GM12892 (cell line): ENCODE measurements at regions not wholly inside any gene's neighbourhood (a gene's known extent, or its start where the extent isn't known, plus 50 kb on each side); places are given as distances from the start of the nearest gene placed in this dataset.

Experiments
- DNase-seq: peaks from one replicate; pipeline ENCODE4 v3.0.0; 2011; ENCODE audit not compliant: insufficient read length
- FAIRE-seq: peaks from 2 replicates; lab custom pipeline; 2011; peaks lifted over from hg19 to GRCh38; lab: Jason Lieb, UNC
- POLR2A ChIP-seq: IDR thresholded peaks from 2 replicates; pipeline ENCODE4 v1.6.1; 2011; ENCODE audit warnings: low read depth, low read length, control low read depth
- POLR2AphosphoS5 ChIP-seq: IDR thresholded peaks from 2 replicates; pipeline ENCODE4 v1.6.1; 2011; ENCODE audit warnings: low read depth, low read length, control low read depth
- TAF1 ChIP-seq: IDR thresholded peaks from 2 replicates; pipeline ENCODE4 v1.6.1; 2011; ENCODE audit warnings: low read depth, mild to moderate bottlenecking, control low read depth, low read length, borderline replicate concordance

GRCh38 chr2:156787517-156787916 is 351.3 kb downstream of the GPD2 start:
- no peak for TF ChIP-seq TAF1
- TF ChIP-seq POLR2A = no peak
- TF ChIP-seq POLR2AphosphoS5 = no peak
- DNase-seq (no peak), FAIRE-seq (no peak)

DNA sequence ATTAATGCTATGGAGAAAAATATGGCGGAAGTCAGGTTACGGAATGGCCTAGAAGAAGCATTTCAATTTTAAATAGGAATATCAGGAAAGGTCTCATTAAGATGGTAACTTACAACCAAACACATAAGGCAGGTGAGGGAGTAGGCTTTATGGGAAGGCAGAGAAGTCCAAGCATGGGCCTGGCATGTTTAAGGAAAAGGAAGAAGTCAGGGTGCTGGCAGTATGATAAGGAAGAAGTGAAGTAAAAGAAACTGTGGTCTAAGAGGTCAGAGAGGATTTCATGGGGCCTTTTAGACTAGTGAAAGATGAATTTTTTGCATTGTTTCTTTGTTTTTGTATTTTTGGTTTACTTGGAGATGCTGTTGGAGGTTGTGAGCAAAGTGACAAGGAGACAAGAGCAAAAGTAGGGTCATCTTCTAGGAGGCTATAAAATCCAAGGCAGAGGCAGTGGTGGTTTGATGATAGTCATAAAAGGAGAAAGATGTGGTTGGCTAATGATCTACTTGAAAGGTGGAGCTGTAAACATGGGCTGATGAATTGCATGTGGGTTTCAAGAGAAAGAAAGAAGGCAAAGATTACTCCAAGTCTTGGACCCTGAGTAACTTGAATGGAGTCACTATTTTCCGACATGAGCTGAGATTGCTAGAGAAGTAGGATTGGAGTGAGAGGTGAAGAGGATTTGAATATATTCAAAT is 354.3 kb downstream of the GPD2 start:
- no peak for DNase-seq
- no peak for TF ChIP-seq POLR2A
- no peak for TF ChIP-seq TAF1
- no peak for TF ChIP-seq POLR2AphosphoS5
- FAIRE-seq = no peak

- FAIRE-seq (no peak), DNase-seq (no peak)
- TF ChIP-seq POLR2A (no peak), POLR2AphosphoS5 (no peak), TAF1 (no peak)
Measured at GRCh38 chr2:156792242-156792840, 356.2 kb downstream of the GPD2 start.

- DNase-seq = no peak
- TF ChIP-seq POLR2AphosphoS5 (no peak), TAF1 (no peak), POLR2A (no peak)
- no peak for FAIRE-seq
Measured at GRCh38 chr2:156797832-156798231, 361.7 kb downstream of the GPD2 start.

GRCh38 chr2:156800065-156800653 is 364.0 kb downstream of the GPD2 start:
- DNase-seq (no peak), FAIRE-seq (no peak)
- no peak for TF ChIP-seq TAF1
- no peak for TF ChIP-seq POLR2AphosphoS5
- no peak for TF ChIP-seq POLR2A

GRCh38 chr2:156800781-156801361 is 364.7 kb downstream of the GPD2 start:
- DNase-seq (no peak), FAIRE-seq (no peak)
- TF ChIP-seq POLR2A (no peak), POLR2AphosphoS5 (no peak), TAF1 (no peak)

DNA sequence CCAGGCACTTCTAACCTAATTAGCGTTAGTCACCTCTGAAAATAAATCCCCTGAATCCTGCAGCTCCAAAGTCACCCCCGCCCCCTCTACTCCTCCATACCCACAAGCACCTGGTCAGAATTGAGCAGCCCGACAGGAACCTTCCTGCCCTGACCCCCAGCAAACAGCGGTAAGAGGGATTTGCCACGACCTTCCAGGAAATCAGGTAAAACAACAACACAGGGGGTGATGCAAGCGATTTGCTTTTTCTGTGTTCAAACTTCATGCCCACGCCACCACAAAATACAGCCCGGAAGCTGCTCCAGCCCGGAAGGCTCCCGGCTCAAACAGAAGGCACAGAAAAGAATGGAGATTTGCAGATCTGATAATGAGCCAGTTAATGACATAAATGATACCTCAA is 367.1 kb downstream of the GPD2 start:
- no peak for DNase-seq
- TF ChIP-seq POLR2AphosphoS5 = no peak
- TF ChIP-seq POLR2A = no peak
- TF ChIP-seq TAF1 = no peak
- no peak for FAIRE-seq

DNA sequence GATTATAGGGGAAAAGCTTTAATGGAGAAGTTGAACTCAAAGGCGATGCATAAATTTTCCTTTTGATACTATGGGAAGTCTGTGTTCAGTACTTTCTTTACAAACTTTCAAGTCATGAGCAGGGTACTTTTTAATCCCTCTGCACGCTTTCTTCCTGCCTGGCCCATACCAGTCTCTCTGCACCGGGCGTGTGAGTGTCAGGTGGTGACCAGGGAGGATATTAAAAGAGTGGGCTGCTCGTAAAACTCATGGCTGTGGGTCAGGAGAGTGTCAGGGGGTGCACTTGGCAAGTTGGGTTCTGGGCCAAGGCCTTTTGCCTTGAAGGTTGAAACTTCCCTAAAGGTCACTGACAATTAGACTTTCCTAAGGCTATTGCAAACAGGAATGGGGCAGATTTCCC is 367.8 kb downstream of the GPD2 start:
- FAIRE-seq (no peak), DNase-seq (no peak)
- TF ChIP-seq POLR2A (no peak), POLR2AphosphoS5 (no peak), TAF1 (no peak)

DNA sequence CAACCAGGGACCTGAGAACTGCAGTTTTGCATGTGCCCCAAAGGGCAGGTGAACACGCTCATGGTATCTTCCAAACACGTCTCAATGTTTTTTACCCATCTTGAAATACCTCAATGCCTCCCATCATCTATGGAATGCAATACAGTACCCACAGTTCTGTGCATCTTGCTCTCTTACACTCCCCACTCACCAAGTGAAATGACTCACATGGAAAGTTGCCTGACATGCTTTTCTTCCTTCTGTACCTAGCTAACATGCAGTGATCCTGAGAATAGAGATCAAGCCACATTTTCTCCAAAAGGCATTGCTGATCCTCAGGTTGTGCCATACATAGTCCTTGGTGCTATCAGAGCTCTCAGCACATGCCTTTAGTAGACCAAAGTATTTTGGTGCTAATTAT is 373.9 kb downstream of the GPD2 start:
- no peak for FAIRE-seq
- TF ChIP-seq POLR2A (no peak), POLR2AphosphoS5 (no peak), TAF1 (no peak)
- DNase-seq = no peak

- TF ChIP-seq POLR2A = no peak
- no peak for TF ChIP-seq TAF1
- no peak for TF ChIP-seq POLR2AphosphoS5
- DNase-seq = no peak
- no peak for FAIRE-seq
Measured at GRCh38 chr2:156812496-156812895, 376.3 kb downstream of the GPD2 start.

DNA sequence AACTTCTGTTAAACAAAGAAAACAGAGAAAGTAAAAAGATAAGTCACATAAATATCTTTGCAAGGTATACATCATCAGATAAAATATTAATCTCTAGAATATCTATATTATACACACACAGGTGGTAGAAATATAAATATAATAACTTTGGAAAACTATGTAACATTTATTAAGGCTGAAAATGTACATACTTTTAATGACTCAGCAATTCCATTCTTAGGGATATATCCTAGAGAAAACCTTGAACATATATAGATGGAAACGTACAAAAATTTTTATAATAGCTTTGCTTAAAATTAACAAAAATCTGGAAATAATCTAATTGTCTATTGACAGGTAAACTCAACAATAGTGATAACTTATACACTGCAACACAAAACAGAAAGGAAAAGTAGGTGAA is 381.3 kb downstream of the GPD2 start:
- no peak for FAIRE-seq
- TF ChIP-seq POLR2A (no peak), TAF1 (no peak), POLR2AphosphoS5 (no peak)

DNA sequence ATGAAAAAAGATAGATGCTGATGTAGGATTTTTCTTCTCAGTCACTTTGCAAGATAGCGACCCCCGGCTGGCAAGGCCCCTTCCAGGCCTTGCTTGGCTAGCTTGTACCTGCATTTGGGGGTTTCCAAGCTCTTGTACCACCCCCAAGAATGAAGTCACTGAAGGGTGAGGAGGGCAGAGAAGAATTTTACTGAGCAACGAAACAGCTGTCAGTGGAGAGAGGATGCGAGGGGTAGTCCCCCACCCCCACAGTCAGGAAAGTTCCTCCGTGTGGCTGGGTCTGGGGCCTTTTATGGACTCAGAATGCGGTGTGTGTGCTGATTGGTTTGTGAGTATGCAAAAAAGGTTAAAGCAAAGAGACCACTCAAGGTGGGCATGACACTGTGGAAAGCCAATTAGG is 382.0 kb downstream of the GPD2 start:
- no peak for TF ChIP-seq POLR2AphosphoS5
- DNase-seq (no peak), FAIRE-seq (no peak)

More for the DNA sequence above, 381.3 kb downstream of the GPD2 start:
- DNase-seq = no peak
